IPS DF 19.7 (cell line): ENCODE measurements at regions not wholly inside any gene's neighbourhood (a gene's known extent, or its start where the extent isn't known, plus 50 kb on each side); places are given as distances from the start of the nearest gene placed in this dataset.

Experiments used
- DNase-seq: peaks from one replicate; pipeline ENCODE4 v3.0.0-alpha.2; 2013; ENCODE audit warnings: low read depth, low spot score

DNA sequence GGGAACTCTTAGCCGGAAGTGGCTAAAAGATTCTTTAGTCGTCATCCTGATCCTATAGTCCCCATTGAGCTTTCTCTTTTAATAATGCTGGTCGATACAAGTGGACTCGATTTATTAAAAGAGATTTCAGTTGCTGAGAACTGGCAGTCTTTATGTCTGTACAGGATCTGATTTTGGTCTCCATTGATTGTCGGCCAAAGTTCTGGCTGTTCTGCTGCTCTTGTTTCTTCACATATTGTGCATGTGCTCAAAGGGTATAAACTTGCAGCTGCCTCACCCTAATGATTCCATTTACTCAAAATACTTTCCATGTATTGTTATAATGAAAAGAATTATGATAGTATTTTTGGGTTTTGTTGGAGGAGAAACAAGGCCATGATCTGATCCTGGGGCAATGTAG lies 100.7 kb upstream of the CTTNBP2 start:
- no peak for DNase-seq

GRCh38 chr7:117974891-117975290 lies 101.7 kb upstream of the CTTNBP2 start:
- no peak for DNase-seq

GRCh38 chr7:117975476-117975875 lies 102.2 kb upstream of the CTTNBP2 start:
- DNase-seq, result no peak

- no peak for DNase-seq
These were observed 106.8 kb upstream of the CTTNBP2 start for GRCh38 chr7:117979954-117980497.

- no peak for DNase-seq
These were observed 109.1 kb upstream of the CTTNBP2 start for GRCh38 chr7:117982071-117983055.

GRCh38 chr7:117986645-117987269 lies 113.5 kb upstream of the CTTNBP2 start:
- DNase-seq, result no peak

DNA sequence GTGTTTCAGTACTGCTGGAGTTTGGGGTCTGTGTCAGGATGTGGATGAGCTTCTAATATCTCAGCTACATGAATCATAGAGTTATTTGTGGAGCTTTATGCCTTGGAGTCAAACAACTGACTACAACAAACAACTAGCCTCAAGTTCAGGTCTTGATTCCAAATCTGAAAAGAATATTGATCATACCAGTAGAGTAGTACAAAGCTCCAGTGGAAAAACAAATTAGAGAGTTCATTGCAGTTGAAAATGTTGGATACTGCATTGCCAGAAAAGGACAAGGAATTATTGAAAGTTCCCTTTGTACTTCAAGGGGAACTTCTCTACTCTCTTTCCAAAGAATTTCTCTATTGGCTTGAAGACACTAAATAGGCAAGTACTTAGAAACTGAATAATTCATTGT lies 117.6 kb upstream of the CTTNBP2 start:
- no peak for DNase-seq

- no peak for DNase-seq
These were observed 119.6 kb upstream of the CTTNBP2 start for GRCh38 chr7:117992635-117993376.

- DNase-seq, result peak; percentile 73
These were observed 120.2 kb upstream of the CTTNBP2 start for GRCh38 chr7:117993377-117994003.

DNA sequence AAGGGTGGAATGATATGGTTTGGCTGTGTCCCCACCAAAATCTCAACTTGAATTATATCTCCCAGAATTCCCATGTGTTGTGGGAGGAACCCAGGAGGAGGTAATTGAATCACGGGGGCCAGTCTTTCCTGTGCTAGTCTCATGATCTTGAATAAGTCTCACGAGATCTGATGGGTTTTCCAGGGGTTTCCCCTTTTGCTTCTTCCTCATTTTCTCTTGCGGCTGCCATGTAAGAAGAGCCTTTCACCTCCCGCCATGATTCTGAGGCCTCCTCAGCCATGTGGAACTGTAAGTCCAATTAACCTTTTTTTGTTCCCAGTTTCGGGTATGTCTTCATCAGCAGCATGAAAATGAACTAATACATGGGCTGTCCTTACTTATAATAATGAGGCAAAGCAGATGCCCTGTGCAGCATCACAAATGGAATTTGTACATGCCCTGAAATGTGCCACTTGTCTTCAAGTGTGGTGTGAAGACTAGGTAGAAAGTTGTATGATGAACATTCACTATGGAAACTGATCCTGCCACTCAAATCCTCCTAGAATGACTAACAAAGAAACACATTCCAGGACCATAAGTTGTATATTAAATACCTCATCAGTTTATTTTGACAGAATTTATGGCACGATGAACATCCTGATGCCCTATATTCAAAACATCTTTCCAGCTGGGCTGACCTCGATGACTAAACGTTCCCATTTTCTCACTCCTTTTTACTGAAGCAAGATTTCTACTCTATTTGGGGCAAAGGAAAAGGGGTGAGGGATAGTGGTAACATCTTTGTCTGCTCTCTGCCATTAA lies 122.8 kb upstream of the CTTNBP2 start:
- no peak for DNase-seq

GRCh38 chr7:117997862-117998825 lies 124.9 kb upstream of the CTTNBP2 start:
- DNase-seq, result no peak

DNA sequence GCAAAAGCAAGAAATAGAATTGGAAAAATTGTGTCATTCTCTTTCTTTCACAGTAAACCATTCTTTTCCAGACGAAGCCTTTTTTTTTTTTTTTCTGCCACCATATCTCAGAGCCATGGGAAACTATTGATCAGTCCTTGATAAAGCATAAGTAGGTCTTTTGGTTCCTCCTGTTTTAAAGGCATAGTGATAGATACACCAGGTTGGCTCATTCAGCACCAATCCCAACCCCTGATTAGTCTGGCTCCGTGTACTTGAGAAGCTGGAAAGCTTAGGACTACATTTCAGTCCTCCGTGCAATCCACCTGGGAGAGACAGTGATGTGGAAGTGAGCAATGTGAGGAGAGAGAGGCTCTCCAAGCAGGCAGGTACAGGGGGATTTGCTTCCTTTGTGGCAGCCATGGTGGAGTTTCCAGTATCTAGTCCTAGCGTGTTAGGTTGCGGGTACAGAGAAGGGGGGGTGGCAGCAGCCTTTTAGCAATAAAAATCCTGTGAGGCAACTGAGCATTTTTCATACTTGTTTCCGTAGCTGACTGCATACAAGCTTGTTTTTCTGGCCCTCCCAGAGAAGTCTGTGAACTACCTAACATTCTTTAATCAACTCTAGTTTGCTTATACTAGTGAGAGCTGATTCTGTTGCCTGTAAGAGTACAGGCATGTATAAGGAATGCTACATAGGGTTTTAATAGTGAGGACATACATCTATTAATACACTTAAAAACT lies 127.4 kb upstream of the CTTNBP2 start:
- no peak for DNase-seq

GRCh38 chr7:118003476-118003875 lies 130.2 kb upstream of the CTTNBP2 start:
- DNase-seq, result no peak

DNA sequence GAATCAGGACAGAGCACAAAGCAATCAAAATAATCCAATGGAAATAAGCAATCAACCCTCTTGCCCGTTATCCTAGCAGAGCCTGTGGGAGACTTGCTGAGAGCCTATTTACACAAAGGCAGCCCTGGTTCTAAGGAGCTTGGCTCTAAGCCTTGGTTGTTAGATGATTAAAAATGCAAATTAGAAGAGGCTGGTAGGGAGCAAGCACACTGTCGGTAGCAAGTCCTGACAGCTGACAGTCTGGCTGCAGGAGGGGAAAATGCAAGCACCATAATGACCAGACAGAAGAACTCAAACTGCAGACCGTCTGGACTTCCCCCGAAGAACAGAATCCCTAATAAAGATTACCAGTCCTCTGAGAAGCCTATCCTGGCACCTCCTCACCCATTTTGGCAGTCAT lies 131.8 kb upstream of the CTTNBP2 start:
- DNase-seq, result no peak

- no peak for DNase-seq
These were observed 133.7 kb upstream of the CTTNBP2 start for GRCh38 chr7:118006979-118007378.

DNA sequence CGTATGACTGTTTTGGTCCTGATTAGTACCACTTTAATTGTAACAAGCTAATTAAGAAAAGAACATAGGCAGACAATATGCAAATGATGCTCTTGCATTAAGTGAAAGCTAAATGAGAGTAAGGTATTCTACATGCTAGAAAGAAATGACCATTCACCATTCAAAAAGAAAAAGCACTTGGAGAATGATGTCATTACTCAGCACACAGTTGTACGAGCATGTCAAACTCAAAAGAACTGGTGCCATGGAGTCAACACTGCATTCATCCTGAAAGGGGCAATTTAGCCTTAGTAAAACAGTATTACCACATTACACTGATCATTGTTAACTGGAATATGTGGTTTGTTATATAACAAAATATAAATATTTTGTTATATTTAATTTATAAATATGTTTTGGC lies 136.2 kb upstream of the CTTNBP2 start:
- DNase-seq, result no peak

GRCh38 chr7:118011652-118012051 lies 138.4 kb upstream of the CTTNBP2 start:
- no peak for DNase-seq

GRCh38 chr7:118013252-118014010 lies 140.2 kb upstream of the CTTNBP2 start:
- DNase-seq, result no peak
